Lung (tissue), 11 donors: ENCODE measurements at regions not wholly inside any gene's neighbourhood (a gene's known extent, or its start where the extent isn't known, plus 50 kb on each side); places are given as distances from the start of the nearest gene placed in this dataset.

Experiments used
- ATAC-seq: fragments of 200-7000 bp; cut with Tn5 transposase; one replicate; pipeline ENCODE4 v1.9.1; 2020; ENCODE audit warnings: moderate number of reproducible peaks; ENCODE audit not compliant: insufficient read depth, low FRiP score
- DNase-seq, 3 donors: peaks; one replicate each; pipeline ENCODE4 v3.0.0-alpha.2; 2013 to 2017
- H3K27ac ChIP-seq, 2 donors: one replicate each; pipeline ENCODE4 v1.5.1; 2013; ENCODE audit warnings: mild to moderate bottlenecking in 2 of 2, moderate library complexity in 2 of 2, control low read depth in 1 of 2, inconsistent platforms in 1 of 2, low read depth in 1 of 2, low read length in 1 of 2
- H3K27me3 ChIP-seq, 3 donors: one replicate each; pipeline ENCODE4 v1.5.1; 2013; ENCODE audit warnings: low read length in 2 of 3; ENCODE audit not compliant: control insufficient read depth in 3 of 3, insufficient read depth in 3 of 3
- H3K36me3 ChIP-seq, 4 donors: one replicate each; pipeline ENCODE4 v1.5.1; 2013; ENCODE audit warnings: low read length in 4 of 4, mild to moderate bottlenecking in 1 of 4, moderate library complexity in 1 of 4; ENCODE audit not compliant: control insufficient read depth in 4 of 4, insufficient read depth in 4 of 4
- H3K4me1 ChIP-seq, 5 donors: one replicate each; pipeline ENCODE4 v1.5.1; 2013; ENCODE audit warnings: low read length in 5 of 5, mild to moderate bottlenecking in 2 of 5, moderate library complexity in 1 of 5; ENCODE audit not compliant: control insufficient read depth in 5 of 5, insufficient read depth in 5 of 5
- H3K4me3 ChIP-seq: one replicate; pipeline ENCODE4 v1.5.1; 2013; ENCODE audit warnings: mild to moderate bottlenecking, control low read depth, moderate library complexity
- H3K9ac ChIP-seq, 2 donors: one replicate each; pipeline ENCODE4 v1.5.1; 2013; ENCODE audit warnings: low read length in 2 of 2, control low read depth in 1 of 2; ENCODE audit not compliant: insufficient read depth in 1 of 2
- H3K9me3 ChIP-seq, 4 donors: one replicate each; pipeline ENCODE4 v1.5.1; 2013; ENCODE audit warnings: low read length in 3 of 4, mild to moderate bottlenecking in 1 of 4, moderate library complexity in 1 of 4; ENCODE audit not compliant: control insufficient read depth in 4 of 4, insufficient read depth in 3 of 4
- WGBS, 2 donors: extraction: QIAGEN DNeasy Blood & Tissue Kit; methylation state at CpG; one replicate each; pipeline ENCODE4 v1.1.7; 2013; 5-methylcytosine and 5-hydroxymethylcytosine counted together
- TF ChIP-seq, protein P1 (sequence below): IDR thresholded peaks from 2 replicates; pipeline ENCODE4 v1.5.1; 2012; ENCODE audit warnings: mild to moderate bottlenecking; ENCODE audit errors: control extremely low read depth, extremely low read depth
- donor health status: control.
- donor health status: control.
- donor health status: Bipolar disorder and iron deficiency.
- donor health status: healthy.
- donor health status: DM: yes; HTN: yes; CAD: no.

GRCh38 chr10:34890939-34891338, 75.8 kb upstream of the PARD3 start:
- Histone ChIP-seq H3K27ac (no peak overlapping the region), H3K27me3 (no peaks in the 10 kb centered on the region), H3K9me3 (no peaks in the 10 kb centered on the region), H3K4me3 (no peak overlapping the region), H3K4me1 (no peaks in the 10 kb centered on the region), H3K9ac (no peak overlapping the region), H3K36me3 (no peaks in the 10 kb centered on the region)
- 31 to 32% methylated on average over 2 of the region's 2 CpGs for WGBS, 2 donors
- ATAC-seq (no peak), DNase-seq (peak in 2 of 3 donors; percentile 7 to 41)
- TF ChIP-seq, protein P1, sequence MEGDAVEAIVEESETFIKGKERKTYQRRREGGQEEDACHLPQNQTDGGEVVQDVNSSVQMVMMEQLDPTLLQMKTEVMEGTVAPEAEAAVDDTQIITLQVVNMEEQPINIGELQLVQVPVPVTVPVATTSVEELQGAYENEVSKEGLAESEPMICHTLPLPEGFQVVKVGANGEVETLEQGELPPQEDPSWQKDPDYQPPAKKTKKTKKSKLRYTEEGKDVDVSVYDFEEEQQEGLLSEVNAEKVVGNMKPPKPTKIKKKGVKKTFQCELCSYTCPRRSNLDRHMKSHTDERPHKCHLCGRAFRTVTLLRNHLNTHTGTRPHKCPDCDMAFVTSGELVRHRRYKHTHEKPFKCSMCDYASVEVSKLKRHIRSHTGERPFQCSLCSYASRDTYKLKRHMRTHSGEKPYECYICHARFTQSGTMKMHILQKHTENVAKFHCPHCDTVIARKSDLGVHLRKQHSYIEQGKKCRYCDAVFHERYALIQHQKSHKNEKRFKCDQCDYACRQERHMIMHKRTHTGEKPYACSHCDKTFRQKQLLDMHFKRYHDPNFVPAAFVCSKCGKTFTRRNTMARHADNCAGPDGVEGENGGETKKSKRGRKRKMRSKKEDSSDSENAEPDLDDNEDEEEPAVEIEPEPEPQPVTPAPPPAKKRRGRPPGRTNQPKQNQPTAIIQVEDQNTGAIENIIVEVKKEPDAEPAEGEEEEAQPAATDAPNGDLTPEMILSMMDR = no peak

DNA sequence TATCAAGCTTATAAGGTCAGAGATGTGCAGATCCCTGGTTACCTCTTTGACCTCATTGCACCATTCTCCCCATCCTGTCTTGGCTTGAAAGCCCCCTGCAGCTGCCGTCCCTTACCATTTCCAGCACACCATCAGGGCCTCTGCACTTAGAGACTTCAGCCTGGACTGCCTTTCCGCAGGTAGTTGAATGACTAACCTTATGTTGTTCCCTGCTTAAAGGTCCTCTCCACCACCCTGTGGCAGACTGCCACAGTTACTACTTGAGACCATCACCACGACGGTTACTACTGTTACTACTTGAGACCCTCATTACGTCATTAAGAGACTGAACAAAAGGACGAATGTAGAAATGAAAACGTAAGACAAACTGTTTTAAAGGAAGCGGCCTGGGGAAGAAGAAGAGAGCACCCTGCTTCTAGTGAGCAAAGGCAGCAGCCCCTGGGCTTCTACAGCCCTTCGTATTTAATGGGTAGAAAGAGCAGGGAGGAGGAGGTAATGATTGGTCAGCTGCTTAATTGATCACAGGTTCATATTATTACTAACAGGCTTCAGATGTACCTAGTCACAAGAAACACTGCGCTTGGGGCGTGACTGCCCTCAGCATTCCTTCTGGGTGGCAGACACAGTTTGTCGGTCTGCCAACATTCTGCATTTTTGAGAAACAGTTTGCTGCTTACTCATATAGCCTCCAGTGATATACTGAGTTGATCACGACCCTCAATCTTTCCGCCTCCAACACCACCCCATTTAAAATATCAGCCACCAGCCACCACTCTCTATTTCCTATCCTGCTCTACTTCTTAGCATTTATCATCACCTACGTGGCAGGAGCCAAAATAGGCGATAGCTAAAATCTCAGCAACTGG, 74.1 kb upstream of the PARD3 start:
- TF ChIP-seq, protein P1 = no peak
- 85 to 90% methylated on average over 16 of the region's 16 CpGs for WGBS, 2 donors

GRCh38 chr10:34886906-34887642, 72.0 kb upstream of the PARD3 start:
- no peak overlapping the region for H3K27ac ChIP-seq
- no peaks in the 10 kb centered on the region for H3K36me3 ChIP-seq
- no peaks in the 10 kb centered on the region for H3K4me1 ChIP-seq
- no peaks in the 10 kb centered on the region for H3K9me3 ChIP-seq
- H3K27me3 ChIP-seq = no peaks in the 10 kb centered on the region
- ATAC-seq (no peak), DNase-seq (no peak)
- no peak overlapping the region for H3K4me3 ChIP-seq
- no peak overlapping the region for H3K9ac ChIP-seq
- WGBS, 2 donors = 89 to 94% methylated on average over 8 of the region's 8 CpGs
- TF ChIP-seq, protein P1 = no peak

More for the DNA sequence above, 74.1 kb upstream of the PARD3 start:
- Histone ChIP-seq H3K9me3 (no peaks in the 10 kb centered on the region), H3K4me1 (no peaks in the 10 kb centered on the region), H3K4me3 (no peak overlapping the region), H3K27me3 (no peaks in the 10 kb centered on the region), H3K27ac (no peak overlapping the region), H3K36me3 (no peaks in the 10 kb centered on the region), H3K9ac (no peak overlapping the region)
- no peak for DNase-seq
- no peak for ATAC-seq
